ENCODE measurements at regions not wholly inside any gene's neighbourhood (a gene's known extent, or its start where the extent isn't known, plus 50 kb on each side); places are given as distances from the start of the nearest gene placed in this dataset.
"Not testable (repeated sequence)": the region's sequence is repeated elsewhere in the genome, so short reads cannot be mapped to it uniquely, and the experiment has no call there.

DNA sequence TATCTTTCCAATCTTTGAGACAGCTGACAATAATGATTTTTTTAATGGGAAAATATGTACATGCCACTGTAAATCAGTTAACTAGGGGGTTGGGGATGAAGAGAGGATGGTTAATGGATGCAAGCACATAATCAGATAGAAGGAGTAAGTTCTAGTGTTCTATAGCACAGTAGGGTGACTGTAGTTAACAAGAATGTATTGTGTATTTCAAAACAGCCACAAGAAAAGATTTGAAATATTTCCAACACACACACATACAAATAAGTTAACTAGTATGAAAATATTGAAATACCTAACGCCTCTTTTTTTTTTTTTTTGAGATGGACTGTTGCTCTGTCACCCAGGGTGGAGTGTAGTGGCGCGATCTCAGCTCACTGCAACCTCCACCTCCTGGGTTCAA lies 153.4 kb upstream of the SALL4 start:
- no peak for DNase-seq

DNA sequence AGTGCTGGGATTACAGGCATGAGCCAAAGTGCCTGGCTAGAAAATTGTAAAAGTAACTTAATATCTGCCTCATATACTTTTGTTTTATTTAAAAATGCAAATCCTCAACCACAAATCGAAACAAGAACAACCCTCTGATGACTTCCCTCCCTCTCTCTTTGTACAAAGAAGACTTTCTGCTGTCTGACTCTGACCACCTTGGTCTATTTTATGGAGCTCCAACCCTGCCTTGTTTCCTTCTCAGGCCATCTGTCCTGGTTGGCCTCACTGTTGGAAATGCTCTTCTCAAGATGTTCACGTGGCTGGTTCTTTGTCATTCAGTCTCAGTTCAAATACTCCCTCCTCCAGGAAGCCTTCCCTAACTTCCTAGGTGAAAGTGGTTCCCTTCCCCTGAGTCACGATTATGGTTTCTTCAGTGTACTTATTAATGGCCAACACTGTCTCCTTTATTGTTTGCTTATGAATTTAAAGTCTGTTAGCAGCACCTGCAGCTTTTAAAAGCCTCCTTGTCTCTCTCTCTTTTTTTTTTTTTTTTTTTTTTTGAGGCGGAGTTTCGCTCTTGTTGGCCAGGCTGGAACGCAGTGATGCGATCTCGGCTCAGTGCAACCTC lies 151.5 kb upstream of the SALL4 start:
- no peak for DNase-seq

GRCh38 chr20:51950926-51951325 lies 148.6 kb upstream of the SALL4 start:
- DNase-seq = no peak

- no peak for DNase-seq
These were observed 144.3 kb upstream of the SALL4 start for GRCh38 chr20:51946586-51946985.

- DNase-seq = no peak
These were observed 143.6 kb upstream of the SALL4 start for GRCh38 chr20:51945881-51946280.

DNA sequence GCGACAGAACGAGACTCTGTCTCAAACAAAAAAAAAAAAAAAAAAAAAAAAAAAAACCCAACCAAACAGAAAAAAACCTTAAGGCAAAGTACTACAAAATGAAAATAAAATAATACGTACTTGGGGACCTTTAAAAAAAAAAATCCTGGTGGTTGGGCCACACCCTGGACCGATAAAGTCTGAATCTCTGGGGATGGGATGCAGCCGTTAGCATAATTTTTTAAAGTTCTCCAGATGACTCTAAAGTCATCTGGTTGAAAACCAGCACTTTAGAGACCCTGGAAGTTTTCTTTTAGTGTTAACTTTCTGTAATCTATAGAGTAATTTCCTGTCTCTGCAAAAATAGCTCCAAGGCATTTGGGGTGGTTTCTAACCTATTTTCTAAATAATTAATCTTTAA lies 142.9 kb upstream of the SALL4 start:
- DNase-seq = no peak

DNA sequence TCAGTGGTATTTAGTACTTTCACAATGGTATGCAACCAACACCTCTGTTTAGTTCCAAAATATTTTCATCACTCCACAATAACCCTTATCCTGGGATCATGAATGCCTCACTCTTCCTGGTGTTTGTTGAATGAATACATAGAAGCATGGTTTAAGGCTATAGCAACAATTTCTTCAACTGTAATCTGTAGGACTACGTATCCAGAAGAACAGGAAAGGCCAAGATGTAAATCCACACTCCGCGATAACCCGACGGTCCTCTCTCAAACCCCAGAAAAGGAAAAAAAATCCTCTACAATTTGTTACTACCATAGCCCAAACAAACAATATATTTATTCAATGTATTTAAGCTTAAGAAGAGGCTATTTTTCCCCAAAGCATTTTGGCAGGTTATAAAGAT lies 141.4 kb upstream of the SALL4 start:
- DNase-seq = no peak

- DNase-seq = not testable (repeated sequence)
These were observed 141.0 kb upstream of the SALL4 start for GRCh38 chr20:51943326-51943725.

DNA sequence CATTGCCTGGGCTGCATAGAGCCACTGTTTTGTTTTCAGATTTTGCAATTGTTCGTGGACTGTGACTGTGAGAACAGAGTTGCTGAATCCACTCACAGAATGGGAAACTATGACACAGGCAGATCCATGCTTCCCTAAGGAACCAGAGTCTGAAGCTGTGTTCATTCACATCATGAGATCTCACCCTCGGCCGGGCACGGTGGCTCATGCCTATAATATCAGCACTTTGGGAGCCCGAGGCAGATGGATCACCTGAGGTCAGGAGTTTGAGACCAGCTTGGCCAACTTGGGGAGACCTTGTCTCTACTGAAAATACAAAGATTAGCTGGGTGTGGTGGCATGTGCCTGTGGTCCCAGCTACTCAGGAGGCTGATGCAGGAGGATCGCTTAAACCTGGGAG lies 139.2 kb upstream of the SALL4 start:
- DNase-seq = no peak

DNA sequence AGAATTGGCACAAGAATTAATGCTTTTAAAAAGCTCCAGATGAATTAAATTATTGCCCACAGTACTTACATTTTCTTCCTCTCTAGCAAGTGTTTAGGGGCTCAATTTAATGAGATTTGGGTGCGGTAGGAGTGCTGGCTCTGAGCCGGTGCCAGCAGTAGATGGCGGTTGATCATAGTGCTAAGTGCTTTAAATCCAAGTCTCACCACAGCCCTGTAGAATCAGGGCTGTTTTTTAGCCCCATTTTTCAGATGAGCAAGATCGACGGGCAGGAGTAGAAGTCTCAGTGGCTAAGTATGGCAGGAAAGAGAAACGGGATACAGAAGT lies 136.9 kb upstream of the SALL4 start:
- DNase-seq = no peak

DNA sequence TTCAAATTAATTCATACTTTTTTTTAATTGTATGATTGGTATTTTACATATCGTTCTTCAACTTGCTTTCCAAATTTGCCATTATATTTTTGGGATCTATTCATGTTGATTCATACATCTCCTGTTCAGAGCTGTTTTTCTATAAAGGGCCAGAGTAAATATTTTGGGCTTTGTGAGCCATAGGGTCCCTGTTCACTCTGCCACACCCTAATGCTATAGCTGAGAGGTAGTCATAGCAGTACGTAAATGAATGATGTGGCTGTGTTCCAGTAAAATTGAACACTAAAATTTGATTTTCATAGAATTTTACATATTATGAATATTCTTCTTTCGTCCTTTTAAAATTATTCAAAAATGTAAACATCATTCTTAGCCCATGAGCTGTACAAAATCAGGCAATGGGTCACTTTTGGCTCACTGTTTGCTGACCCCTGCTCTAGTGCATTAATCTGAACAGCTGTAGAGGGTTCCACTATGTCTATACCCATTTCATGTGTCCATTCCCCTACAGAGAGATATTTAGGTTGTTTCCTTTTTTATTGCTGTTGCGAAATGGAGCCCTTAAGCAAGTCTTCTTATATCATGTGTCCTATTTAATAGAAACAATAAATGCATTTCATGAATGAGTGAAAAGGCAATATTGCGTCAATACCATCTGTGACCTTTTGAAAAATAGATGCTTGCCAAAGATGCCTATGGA lies 136.4 kb upstream of the SALL4 start:
- no peak for DNase-seq

- no peak for DNase-seq
These were observed 135.5 kb upstream of the SALL4 start for GRCh38 chr20:51937779-51938178.

- DNase-seq = no peak
These were observed 134.1 kb upstream of the SALL4 start for GRCh38 chr20:51936377-51936776.

- no peak for DNase-seq
These were observed 132.7 kb upstream of the SALL4 start for GRCh38 chr20:51935003-51935358.

- no peak for DNase-seq
These were observed 132.1 kb upstream of the SALL4 start for GRCh38 chr20:51934301-51935002.

DNA sequence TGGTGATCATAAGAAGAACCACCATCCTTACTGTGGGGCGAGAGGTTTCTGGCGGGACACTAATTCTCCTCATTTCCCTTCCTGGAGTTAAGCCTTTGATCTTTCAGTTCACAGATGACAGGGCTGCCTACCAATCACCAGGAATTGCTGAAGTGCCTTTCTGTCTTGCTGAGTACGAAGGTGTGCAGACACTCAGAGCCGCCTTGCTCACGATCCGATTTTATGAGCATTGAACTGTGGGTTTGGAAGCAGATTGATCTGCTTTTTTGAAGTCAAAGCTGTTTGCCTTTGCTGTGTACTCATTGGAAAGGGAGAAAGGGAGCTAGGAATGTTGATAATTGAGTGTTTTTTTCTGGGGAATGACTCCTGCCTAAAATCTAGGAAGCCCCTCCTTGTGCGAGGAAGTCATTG lies 129.1 kb upstream of the SALL4 start:
- no peak for DNase-seq

GRCh38 chr20:51930775-51931174 lies 128.5 kb upstream of the SALL4 start:
- no peak for DNase-seq

DNA sequence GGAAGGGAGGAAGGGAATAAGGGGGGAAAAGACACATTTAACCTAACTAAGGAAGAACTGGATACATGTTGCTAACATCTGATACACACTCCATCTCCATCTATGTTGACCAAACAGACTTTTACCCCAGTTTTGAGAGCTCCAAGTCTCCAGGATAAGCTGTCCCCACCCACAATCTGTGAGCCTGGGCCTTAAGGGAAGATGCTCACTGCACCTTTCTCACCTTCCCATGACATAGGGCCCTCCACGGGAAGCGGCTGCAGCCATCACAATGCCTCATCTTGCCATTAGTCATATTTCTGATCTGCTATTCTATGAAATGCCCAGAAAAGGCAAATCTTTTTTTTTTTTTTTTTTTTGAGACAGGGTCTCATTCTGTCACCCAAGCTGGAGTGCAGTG lies 126.6 kb upstream of the SALL4 start:
- DNase-seq = no peak

DNA sequence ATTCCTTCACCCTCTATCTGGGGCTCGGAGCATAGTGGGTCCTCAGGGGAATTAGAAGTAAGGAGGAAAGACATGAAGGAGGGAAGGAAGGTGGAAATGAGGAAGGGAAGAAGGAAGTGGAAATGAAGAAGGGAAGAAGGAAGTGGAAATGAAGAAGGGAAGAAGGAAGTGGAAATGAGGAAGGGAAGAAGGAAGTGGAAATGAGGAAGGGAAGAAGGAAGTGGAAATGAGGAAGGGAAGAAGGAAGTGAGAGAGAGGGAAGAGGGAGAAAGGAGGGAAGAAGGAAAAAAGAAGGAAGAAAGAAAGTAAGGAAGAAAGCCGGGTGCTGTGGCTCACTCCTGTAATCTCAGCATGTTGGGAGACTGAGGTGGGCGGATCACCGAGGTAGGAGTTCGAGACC lies 125.6 kb upstream of the SALL4 start:
- not testable (repeated sequence) for DNase-seq

DNA sequence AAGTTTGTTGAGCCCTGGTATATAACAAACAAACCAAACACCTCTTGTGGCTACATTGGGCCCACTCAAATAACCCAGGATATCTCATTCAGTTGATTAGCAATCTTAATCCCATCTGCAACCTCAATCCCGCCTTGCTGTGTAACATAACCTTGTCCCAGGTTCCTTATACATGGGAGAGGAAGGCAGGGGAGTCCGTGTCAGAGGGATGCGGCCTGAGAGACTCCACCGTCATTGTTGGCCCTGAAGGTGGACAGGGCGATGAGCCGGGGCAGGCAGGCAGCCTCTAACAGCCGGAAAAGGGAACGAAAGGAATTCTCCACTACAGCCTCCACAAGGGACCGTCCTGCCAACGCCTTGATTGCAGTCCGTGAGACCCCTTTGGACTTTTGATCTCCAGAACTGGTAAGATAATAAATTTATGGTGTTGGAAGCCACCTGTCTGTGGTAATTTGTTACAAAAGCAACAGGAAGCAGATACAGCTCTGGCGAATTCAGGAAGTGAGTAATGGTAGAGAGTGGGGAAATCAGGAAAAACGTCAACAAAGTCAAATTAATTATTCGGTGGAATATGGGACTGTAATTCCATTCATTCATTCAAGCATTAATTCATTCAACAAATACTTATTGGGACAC lies 124.5 kb upstream of the SALL4 start:
- DNase-seq = no peak

- no peak for DNase-seq
These were observed 122.2 kb upstream of the SALL4 start for GRCh38 chr20:51924509-51924908.

GRCh38 chr20:51923633-51924032 lies 121.3 kb upstream of the SALL4 start:
- no peak for DNase-seq

DNA sequence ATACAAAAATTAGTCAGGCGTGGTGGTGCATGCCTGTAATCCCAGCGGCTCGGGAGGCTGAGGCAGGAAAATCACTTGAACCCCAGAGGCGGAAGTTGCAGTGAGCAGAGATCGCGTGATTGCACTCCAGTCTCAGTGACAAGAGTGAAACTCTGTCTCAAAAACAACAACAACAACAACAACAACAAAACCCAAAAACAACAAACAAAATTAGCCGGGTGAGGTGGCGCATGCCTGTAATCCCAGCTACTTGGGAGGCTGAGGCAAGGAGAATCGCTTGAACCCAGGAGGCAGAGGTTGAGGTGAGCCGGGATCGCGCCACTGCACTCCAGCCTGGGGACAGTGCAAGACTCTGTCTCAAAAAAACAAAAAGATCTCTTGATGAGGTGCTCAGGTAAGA lies 120.5 kb upstream of the SALL4 start:
- not testable (repeated sequence) for DNase-seq

GRCh38 chr20:51918561-51918960 lies 116.2 kb upstream of the SALL4 start:
- no peak for DNase-seq
